H1 (cell line): ENCODE measurements at regions not wholly inside any gene's neighbourhood (a gene's known extent, or its start where the extent isn't known, plus 50 kb on each side); places are given as distances from the start of the nearest gene placed in this dataset.

Experiments
- CTCF ChIA-PET: fragments of 300-600 bp; sonication (Branson Sonifier 250); formaldehyde crosslinking; loops from one replicate; lab custom pipeline; 2021; ENCODE audit not compliant: partially characterized antibody; lab: Charles Lee
- POLR2A ChIA-PET: fragments of 300-600 bp; sonication (Branson Sonifier 250); formaldehyde crosslinking; loops from one replicate; lab custom pipeline; 2021; ENCODE audit warnings: inconsistent platforms; ENCODE audit not compliant: partially characterized antibody; lab: Charles Lee
- DNase-seq, 2 experiments: peaks; one replicate each; pipeline versions ENCODE4 v3.0.0 to v3.0.0-alpha.2; 2010 to 2022; ENCODE audit warnings: low spot score in 2 of 2, low read depth in 1 of 2, mixed read lengths in 1 of 2
- FAIRE-seq: peaks from 2 replicates; lab custom pipeline; 2011; peaks lifted over from hg19 to GRCh38; lab: Jason Lieb, UNC
- H2AFZ ChIP-seq: 2 replicates; pipeline ENCODE4 v1.8.1; 2012; ENCODE audit warnings: low read length, inconsistent platforms
- H2AK5ac ChIP-seq: 2 replicates; pipeline ENCODE4 v1.6.1; 2013; ENCODE audit warnings: low read depth, low read length
- H2BK120ac ChIP-seq: replicated peaks from 2 replicates; pipeline ENCODE3; 2013; ENCODE audit warnings: low read depth, low read length, inconsistent platforms
- H2BK12ac ChIP-seq: 2 replicates; pipeline ENCODE4 v1.6.1; 2013; ENCODE audit warnings: low read depth, low read length
- H2BK15ac ChIP-seq: 2 replicates; pipeline ENCODE4 v1.6.1; 2013; ENCODE audit warnings: low read length
- H2BK20ac ChIP-seq: 2 replicates; pipeline ENCODE4 v1.6.1; 2013; ENCODE audit warnings: low read length
- H2BK5ac ChIP-seq: 2 replicates; pipeline ENCODE4 v1.6.1; 2013; ENCODE audit warnings: low read depth, low read length
- H3K14ac ChIP-seq: 2 replicates; pipeline ENCODE4 v1.6.1; 2013; ENCODE audit warnings: inconsistent platforms; ENCODE audit not compliant: insufficient read length
- H3K18ac ChIP-seq: 2 replicates; pipeline ENCODE4 v1.6.1; 2013; ENCODE audit warnings: low read length; ENCODE audit errors: extremely low read depth
- H3K23ac ChIP-seq: 2 replicates; pipeline ENCODE4 v1.6.1; 2013; ENCODE audit warnings: inconsistent platforms; ENCODE audit not compliant: insufficient read length
- H3K23me2 ChIP-seq: 2 replicates; pipeline ENCODE4 v1.6.1; 2013; ENCODE audit warnings: low read depth, low read length
- H3K27ac ChIP-seq: 2 replicates; pipeline ENCODE4 v1.6.1; 2011; ENCODE audit warnings: low read depth, low read length, inconsistent platforms
- H3K27me3 ChIP-seq, 4 experiments: replicated peaks in 1 of 4; 1 replicate in 1 of 4; 2 replicates in 3 of 4; pipeline versions ENCODE4 v1.6.1 to v1.8.1; 2011 to 2013; ENCODE audit warnings: low read length in 3 of 4, mild to moderate bottlenecking in 3 of 4, inconsistent platforms in 2 of 4, mixed read lengths in 2 of 4, moderate library complexity in 1 of 4; ENCODE audit not compliant: control insufficient read depth in 3 of 4, insufficient read depth in 3 of 4; ENCODE audit errors: extremely low read depth in 1 of 4
- H3K36me3 ChIP-seq, 4 experiments: 2 replicates each; pipeline versions ENCODE4 v1.6.1 to v1.8.1; 2011 to 2013; ENCODE audit warnings: mild to moderate bottlenecking in 4 of 4, low read length in 3 of 4, moderate library complexity in 2 of 4, control low read depth in 1 of 4, inconsistent platforms in 1 of 4; ENCODE audit not compliant: insufficient read depth in 4 of 4, control insufficient read depth in 2 of 4
- H3K4ac ChIP-seq: replicated peaks from 2 replicates; pipeline ENCODE3; 2013; ENCODE audit warnings: low read length, low read depth, mixed read lengths, inconsistent platforms; ENCODE audit not compliant: insufficient read length
- H3K4me1 ChIP-seq, 4 experiments: replicated peaks in 1 of 4; 1 replicate in 1 of 4; 2 replicates in 3 of 4; pipeline versions ENCODE4 v1.6.1 to v1.8.1; 2011 to 2013; ENCODE audit warnings: low read length in 3 of 4, inconsistent platforms in 2 of 4, mixed read lengths in 1 of 4; ENCODE audit not compliant: insufficient read depth in 4 of 4, control insufficient read depth in 3 of 4
- H3K4me2 ChIP-seq, 2 experiments: 2 replicates each; pipeline versions ENCODE4 v1.6.1 to v1.8.1; 2011 to 2013; ENCODE audit warnings: low read depth in 2 of 2, low read length in 2 of 2, control low read depth in 1 of 2, inconsistent platforms in 1 of 2, mild to moderate bottlenecking in 1 of 2; ENCODE audit not compliant: insufficient read depth in 1 of 2
- H3K4me3 ChIP-seq, 4 experiments: fragments of 200-600, 300-600 bp in 1 of 4; sonication (generic), shearing (Covaris generic), sonication (Bioruptor Twin) in 1 of 4; 2 replicates each; pipeline versions ENCODE4 v1.5.1 to v1.8.1; 2011 to 2016; ENCODE audit warnings: low read length in 4 of 4, low read depth in 3 of 4, control low read depth in 2 of 4, inconsistent platforms in 2 of 4, mild to moderate bottlenecking in 2 of 4, mixed read lengths in 1 of 4, moderate library complexity in 1 of 4; ENCODE audit not compliant: insufficient read depth in 2 of 4; ENCODE audit errors: extremely low read depth in 1 of 4
- H3K56ac ChIP-seq: replicated peaks from 2 replicates; pipeline ENCODE3; 2013; ENCODE audit warnings: low read depth, mild to moderate bottlenecking, mixed read lengths, low read length, inconsistent platforms; ENCODE audit not compliant: insufficient read length
- H3K79me1 ChIP-seq: 2 replicates; pipeline ENCODE4 v1.6.1; 2013; ENCODE audit warnings: low read depth, low read length, control low read depth
- H3K79me2 ChIP-seq, 2 experiments: 2 replicates each; pipeline versions ENCODE4 v1.6.1 to v1.8.1; 2012 to 2013; ENCODE audit warnings: low read length in 2 of 2, mild to moderate bottlenecking in 2 of 2, inconsistent platforms in 1 of 2; ENCODE audit not compliant: insufficient read depth in 2 of 2, control insufficient read depth in 1 of 2
- H3K9ac ChIP-seq, 4 experiments: replicated peaks in 1 of 4; 1 replicate in 1 of 4; 2 replicates in 3 of 4; pipeline versions ENCODE4 v1.6.1 to v1.8.1; 2011 to 2013; ENCODE audit warnings: low read depth in 3 of 4, low read length in 3 of 4, control low read depth in 2 of 4, mild to moderate bottlenecking in 2 of 4, moderate library complexity in 2 of 4, inconsistent platforms in 1 of 4; ENCODE audit errors: extremely low read depth in 1 of 4
- H3K9me3 ChIP-seq, 2 experiments: 2 replicates each; pipeline versions ENCODE4 v1.6.1 to v1.8.1; 2012 to 2013; ENCODE audit warnings: mild to moderate bottlenecking in 2 of 2, moderate library complexity in 2 of 2, control low read depth in 1 of 2, inconsistent platforms in 1 of 2, low read depth in 1 of 2, low read length in 1 of 2, mixed read lengths in 1 of 2; ENCODE audit not compliant: insufficient read depth in 2 of 2
- H4K20me1 ChIP-seq, 2 experiments: replicated peaks in 1 of 2; 2 replicates each; pipeline versions ENCODE3 to v1.8.1; 2011 to 2013; ENCODE audit warnings: inconsistent platforms in 2 of 2, low read length in 2 of 2, mild to moderate bottlenecking in 1 of 2; ENCODE audit not compliant: insufficient read depth in 2 of 2, control insufficient read depth in 1 of 2
- H4K5ac ChIP-seq: 2 replicates; pipeline ENCODE4 v1.6.1; 2013; ENCODE audit warnings: low read length, low read depth, mixed read lengths, inconsistent platforms; ENCODE audit not compliant: insufficient read length
- H4K8ac ChIP-seq: 2 replicates; pipeline ENCODE4 v1.8.0; 2013; ENCODE audit warnings: mild to moderate bottlenecking, moderate library complexity, low read length, inconsistent platforms; ENCODE audit not compliant: insufficient read depth; ENCODE audit errors: extremely low read depth
- H4K91ac ChIP-seq: replicated peaks from 2 replicates; pipeline ENCODE3; 2013; ENCODE audit warnings: low read length, mixed read lengths, inconsistent platforms; ENCODE audit not compliant: insufficient read length
- BRCA1 ChIP-seq: IDR thresholded peaks from 2 replicates; pipeline ENCODE4 v1.6.1; 2012; ENCODE audit warnings: low read depth, low read length, improper control_type of control experiment
- HDAC2 ChIP-seq, 2 experiments: fragments of 300-600 bp in 1 of 2; sonication (generic) in 1 of 2; IDR thresholded peaks; 2 replicates each; pipeline ENCODE4 v1.6.1; 2011 to 2012; ENCODE audit warnings: low read depth in 2 of 2, low read length in 2 of 2, mild to moderate bottlenecking in 2 of 2, moderate library complexity in 2 of 2, borderline replicate concordance in 1 of 2, inconsistent platforms in 1 of 2
- KDM1A ChIP-seq: fragments of 200-600, 300-600 bp; sonication (generic); IDR thresholded peaks from 2 replicates; pipeline ENCODE4 v1.7.1; 2016; ENCODE audit warnings: mild to moderate bottlenecking, low read length, borderline replicate concordance
- POLR2AphosphoS5 ChIP-seq: IDR thresholded peaks from 2 replicates; pipeline ENCODE4 v1.6.1; 2011; ENCODE audit warnings: low read depth, low read length
- RXRA ChIP-seq: IDR thresholded peaks from 2 replicates; pipeline ENCODE4 v1.6.1; 2011; ENCODE audit warnings: low read depth, mild to moderate bottlenecking, low read length, moderate library complexity; ENCODE audit not compliant: insufficient read depth
- SP2 ChIP-seq: IDR thresholded peaks from 2 replicates; pipeline ENCODE4 v1.6.1; 2012; ENCODE audit warnings: mild to moderate bottlenecking, low read length, inconsistent platforms
- TAF1 ChIP-seq: IDR thresholded peaks from 2 replicates; pipeline ENCODE4 v1.6.1; 2011; ENCODE audit warnings: mild to moderate bottlenecking, low read depth, low read length
- TAF7 ChIP-seq: optimal IDR thresholded peaks from 2 replicates; pipeline ENCODE3; 2011; ENCODE audit warnings: low read depth, mild to moderate bottlenecking, inconsistent platforms, low read length, moderate library complexity, borderline replicate concordance
- TBP ChIP-seq: IDR thresholded peaks from 2 replicates; pipeline ENCODE4 v1.6.1; 2011; ENCODE audit warnings: low read depth, low read length, improper control_type of control experiment
- WGBS, 2 experiments: shearing (Covaris generic) in 1 of 2; methylation state at CpG; one replicate each; pipeline versions ENCODE4 v1.1.6 to v1.1.7; 2013 to 2015; ENCODE audit warnings: low lambda C conversion rate in 2 of 2, mixed read lengths in 2 of 2, inconsistent platforms in 1 of 2, low coverage in 1 of 2, missing lambda C conversion rate in 1 of 2; ENCODE audit not compliant: insufficient replicate concordance in 2 of 2, insufficient coverage in 1 of 2, insufficient read length in 1 of 2; ENCODE audit errors: extremely low coverage in 1 of 2, missing lambda C conversion rate in 1 of 2; 5-methylcytosine and 5-hydroxymethylcytosine counted together
- TF ChIP-seq, protein P1 (sequence below): IDR thresholded peaks from 2 replicates; pipeline ENCODE4 v1.6.1; 2012; ENCODE audit warnings: inconsistent platforms
- TF ChIP-seq, protein P2 (sequence below): IDR thresholded peaks from 2 replicates; pipeline ENCODE4 v1.6.1; 2011; ENCODE audit warnings: low read length, improper control_type of control experiment

DNA sequence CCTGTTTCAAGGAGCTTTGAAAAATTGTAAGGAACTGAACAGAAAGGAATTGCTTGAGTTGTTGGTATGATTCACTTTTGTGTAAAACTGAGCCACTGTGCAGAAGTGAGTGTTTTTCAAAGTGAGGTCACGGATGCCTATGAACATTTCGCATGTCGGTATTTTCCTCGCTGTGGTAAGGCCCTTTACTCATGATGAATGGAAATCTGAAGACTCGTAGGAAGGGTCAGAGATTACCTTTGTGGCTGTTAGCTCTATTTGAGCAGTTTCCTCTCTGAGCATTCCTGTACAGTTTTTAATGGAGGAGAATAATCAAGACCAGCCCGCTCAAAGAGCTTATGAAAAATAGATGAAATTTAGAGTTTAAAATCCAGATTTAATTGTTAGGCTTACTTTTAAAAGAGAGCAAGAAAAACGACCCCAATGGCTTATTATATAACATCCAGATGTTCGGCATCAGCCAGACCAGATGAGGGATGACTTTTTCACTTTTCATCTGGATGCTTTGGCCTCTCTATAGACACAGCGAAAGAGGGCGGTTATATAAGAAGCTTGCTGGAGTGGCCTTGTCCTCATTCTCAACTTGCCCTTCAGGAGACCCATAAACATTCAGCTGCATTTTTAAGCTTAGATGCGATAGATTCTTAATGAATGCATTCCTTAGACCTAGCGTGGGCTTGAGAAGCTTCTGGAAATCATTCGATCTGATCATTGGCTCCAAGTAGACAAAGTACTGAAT is 99.5 kb downstream of the CD83 start:
- Histone ChIP-seq H4K20me1 (no peaks in the 10 kb centered on the region), H3K9ac (no peak overlapping the region), H3K27ac (no peak overlapping the region), H3K4ac (no peak overlapping the region), H4K91ac (no peak overlapping the region), H2BK5ac (no peak overlapping the region), H2BK20ac (no peak overlapping the region), H3K9me3 (no peaks in the 10 kb centered on the region), H3K79me1 (no peaks in the 10 kb centered on the region), H4K5ac (no peak overlapping the region), H3K56ac (no peak overlapping the region), H3K4me2 (no peak overlapping the region), H2BK15ac (no peak overlapping the region), H2BK120ac (no peak overlapping the region), H3K4me3 (no peak overlapping the region), H3K27me3 (peaks cover 0 to 12% (median 9%) of the 10 kb centered on the region in 4 experiments; a peak in 6 of 7 replicates), H2BK12ac (no peak overlapping the region), H4K8ac (no peak overlapping the region), H3K18ac (no peak overlapping the region), H3K23ac (no peak overlapping the region), H3K36me3 (no peaks in the 10 kb centered on the region), H3K23me2 (no peaks in the 10 kb centered on the region), H2AK5ac (no peak overlapping the region), H3K79me2 (no peaks in the 10 kb centered on the region), H2AFZ (no peak overlapping the region), H3K4me1 (peaks cover 0 to 6% (median 2%) of the 10 kb centered on the region in 4 experiments; a peak in 3 of 7 replicates), H3K14ac (no peak overlapping the region)
- no peak for DNase-seq
- ChIA-PET POLR2A (interaction anchor here (0.6 to 0.8 kb wide), 2 partner anchors 30 to 103 kb away, joined by 3 read pairs; no protein-coding TSS in a partner anchor), CTCF (interaction anchor here (1.1 to 1.7 kb wide), 7 partner anchors 36 to 486 kb away, joined by 3 to 4 read pairs (median 3); no protein-coding TSS in a partner anchor)
- FAIRE-seq, result no peak
- 87% methylated on average over 13 of the region's 13 CpGs; no CpG with 5 or more reads in 1 of the 2 experiments for WGBS, 2 experiments
- TF ChIP-seq POLR2AphosphoS5 (no peak), KDM1A (no peak), TAF1 (no peak), SP2 (no peak), RXRA (no peak), TBP (no peak), BRCA1 (no peak), TAF7 (no peak), HDAC2 (IDR thresholded peaks at IDR 0.05; ENCODE audit: borderline replicate concordance in 1 of 2, low read depth in 2 of 2, low read length in 2 of 2) (no peak)
- TF ChIP-seq, protein P1, sequence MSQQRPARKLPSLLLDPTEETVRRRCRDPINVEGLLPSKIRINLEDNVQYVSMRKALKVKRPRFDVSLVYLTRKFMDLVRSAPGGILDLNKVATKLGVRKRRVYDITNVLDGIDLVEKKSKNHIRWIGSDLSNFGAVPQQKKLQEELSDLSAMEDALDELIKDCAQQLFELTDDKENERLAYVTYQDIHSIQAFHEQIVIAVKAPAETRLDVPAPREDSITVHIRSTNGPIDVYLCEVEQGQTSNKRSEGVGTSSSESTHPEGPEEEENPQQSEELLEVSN, result no peak
- TF ChIP-seq, protein P2, sequence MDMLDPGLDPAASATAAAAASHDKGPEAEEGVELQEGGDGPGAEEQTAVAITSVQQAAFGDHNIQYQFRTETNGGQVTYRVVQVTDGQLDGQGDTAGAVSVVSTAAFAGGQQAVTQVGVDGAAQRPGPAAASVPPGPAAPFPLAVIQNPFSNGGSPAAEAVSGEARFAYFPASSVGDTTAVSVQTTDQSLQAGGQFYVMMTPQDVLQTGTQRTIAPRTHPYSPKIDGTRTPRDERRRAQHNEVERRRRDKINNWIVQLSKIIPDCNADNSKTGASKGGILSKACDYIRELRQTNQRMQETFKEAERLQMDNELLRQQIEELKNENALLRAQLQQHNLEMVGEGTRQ, result no peak
